ENCODE measurements at regions not wholly inside any gene's neighbourhood (a gene's known extent, or its start where the extent isn't known, plus 50 kb on each side); places are given as distances from the start of the nearest gene placed in this dataset.

DNA sequence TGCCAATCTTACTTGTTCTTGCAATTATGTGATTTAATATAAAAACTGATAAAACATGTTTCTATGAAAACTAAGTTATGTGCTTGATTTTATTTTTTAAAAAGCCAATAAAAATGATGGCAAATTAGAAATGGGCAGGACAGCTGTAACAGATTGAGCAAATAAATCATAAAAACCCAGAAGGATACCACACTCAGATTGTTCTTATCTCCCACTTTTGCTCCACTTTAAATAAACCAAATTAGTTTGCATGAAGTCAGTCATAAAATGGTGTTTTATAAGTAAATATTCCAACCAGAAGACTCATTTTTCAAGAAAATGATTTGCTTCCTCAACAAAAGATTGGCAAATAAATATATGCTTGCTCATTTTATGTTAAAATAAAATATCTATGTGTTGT lies 307.9 kb upstream of the G2E3 start:
- no peaks in the 10 kb centered on the region for H3K79me2 ChIP-seq
- H3K36me3 ChIP-seq (ENCODE audit: control insufficient read depth, insufficient read depth, low read length), result no peaks in the 10 kb centered on the region
- no peak overlapping the region for H3K9ac ChIP-seq
- H2AFZ ChIP-seq, result no peak overlapping the region
- no peaks in the 10 kb centered on the region for H3K9me3 ChIP-seq (ENCODE audit: control insufficient read depth, low read length)
- TF ChIP-seq CTCF (IDR thresholded peaks at IDR 0.05), result no peak
- peaks cover 3% of the 10 kb centered on the region for H3K4me1 ChIP-seq
- no peak overlapping the region for H3K4me3 ChIP-seq (ENCODE audit: low read depth, low read length)
- no peak overlapping the region for H3K27ac ChIP-seq
- H3K27me3 ChIP-seq (ENCODE audit: control insufficient read depth, insufficient read depth, low read length), result no peaks in the 10 kb centered on the region
- no peak overlapping the region for H3K4me2 ChIP-seq (ENCODE audit: low read length)

DNA sequence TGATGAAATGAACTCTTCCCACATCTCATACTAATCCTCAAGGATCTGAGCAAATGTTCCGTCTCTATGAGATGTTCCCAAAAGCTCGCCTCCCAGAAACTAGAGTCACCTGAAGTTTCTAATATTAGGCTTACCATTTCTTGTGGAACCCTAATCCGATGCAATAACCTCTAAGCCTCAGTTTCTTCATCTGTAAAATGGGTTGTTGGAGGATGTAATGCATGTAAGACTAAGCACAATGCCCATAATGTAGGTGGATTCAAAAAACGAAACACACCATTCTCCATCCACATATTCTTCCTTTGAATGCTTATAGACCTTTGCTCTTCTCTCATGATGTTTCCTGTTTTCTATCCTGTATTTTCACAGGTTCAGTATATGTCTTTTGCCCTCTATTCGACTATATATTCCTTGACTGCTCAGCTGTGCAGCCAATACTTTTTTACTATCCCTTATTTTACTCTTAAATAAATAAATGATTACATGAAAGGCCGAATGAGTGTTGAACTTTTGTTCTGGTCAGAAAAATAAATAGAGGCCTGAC lies 307.3 kb upstream of the G2E3 start:
- H3K79me2 ChIP-seq, result no peaks in the 10 kb centered on the region
- no peak overlapping the region for H3K27ac ChIP-seq
- no peak overlapping the region for H3K4me2 ChIP-seq (ENCODE audit: low read length)
- H3K4me1 ChIP-seq, result peaks cover 3% of the 10 kb centered on the region
- H3K9ac ChIP-seq, result no peak overlapping the region
- no peak for TF ChIP-seq CTCF (IDR thresholded peaks at IDR 0.05)
- no peak overlapping the region for H3K4me3 ChIP-seq (ENCODE audit: low read depth, low read length)
- no peak overlapping the region for H2AFZ ChIP-seq
- H3K27me3 ChIP-seq (ENCODE audit: control insufficient read depth, insufficient read depth, low read length), result no peaks in the 10 kb centered on the region
- no peaks in the 10 kb centered on the region for H3K36me3 ChIP-seq (ENCODE audit: control insufficient read depth, insufficient read depth, low read length)
- no peaks in the 10 kb centered on the region for H3K9me3 ChIP-seq (ENCODE audit: control insufficient read depth, low read length)

DNA sequence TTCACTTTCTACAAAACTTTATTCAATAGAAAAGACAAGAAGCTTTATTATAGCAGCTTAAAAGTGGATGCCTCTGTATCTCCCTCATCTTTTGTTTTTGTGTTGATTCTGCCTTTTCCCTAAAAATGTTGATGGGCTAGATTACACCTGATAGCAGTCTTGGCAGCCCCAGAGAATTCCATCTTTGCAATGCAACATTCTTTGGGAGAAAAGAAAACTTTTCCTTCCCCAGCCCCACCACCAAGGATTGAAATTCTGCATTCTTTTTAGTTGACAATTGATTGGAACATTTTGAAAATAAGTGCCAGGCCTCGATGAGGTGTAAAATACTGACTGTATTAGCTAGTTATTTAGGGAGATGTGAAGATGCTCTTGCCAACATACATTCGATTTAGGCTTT lies 306.8 kb upstream of the G2E3 start:
- Histone ChIP-seq H3K79me2 (no peaks in the 10 kb centered on the region), H3K4me1 (peaks cover 3% of the 10 kb centered on the region), H3K4me2 (ENCODE audit: low read length) (no peak overlapping the region), H3K27ac (no peak overlapping the region), H3K4me3 (ENCODE audit: low read depth, low read length) (no peak overlapping the region), H3K36me3 (ENCODE audit: control insufficient read depth, insufficient read depth, low read length) (no peaks in the 10 kb centered on the region), H3K9me3 (ENCODE audit: control insufficient read depth, low read length) (no peaks in the 10 kb centered on the region), H3K27me3 (ENCODE audit: control insufficient read depth, insufficient read depth, low read length) (no peaks in the 10 kb centered on the region), H2AFZ (no peak overlapping the region), H3K9ac (no peak overlapping the region)
- no peak for TF ChIP-seq CTCF (IDR thresholded peaks at IDR 0.05)

GRCh38 chr14:30252783-30253674 lies 305.9 kb upstream of the G2E3 start:
- TF ChIP-seq CTCF (IDR thresholded peaks at IDR 0.05), result no peak
- Histone ChIP-seq H3K27ac (no peak overlapping the region), H3K36me3 (ENCODE audit: control insufficient read depth, insufficient read depth, low read length) (no peaks in the 10 kb centered on the region)

More at GRCh38 chr14:30252783-30253674, 305.9 kb upstream of the G2E3 start:
- Histone ChIP-seq H3K27me3 (ENCODE audit: control insufficient read depth, insufficient read depth, low read length) (no peaks in the 10 kb centered on the region), H3K9ac (no peak overlapping the region), H3K4me3 (ENCODE audit: low read depth, low read length) (no peak overlapping the region), H3K4me1 (peaks cover 3% of the 10 kb centered on the region), H3K9me3 (ENCODE audit: control insufficient read depth, low read length) (no peaks in the 10 kb centered on the region), H3K4me2 (ENCODE audit: low read length) (no peak overlapping the region), H3K79me2 (no peaks in the 10 kb centered on the region), H2AFZ (no peak overlapping the region)
